ENCODE measurements at regions not wholly inside any gene's neighbourhood (a gene's known extent, or its start where the extent isn't known, plus 50 kb on each side); places are given as distances from the start of the nearest gene placed in this dataset.
"Not testable (repeated sequence)": the region's sequence is repeated elsewhere in the genome, so short reads cannot be mapped to it uniquely, and the experiment has no call there.

DNA sequence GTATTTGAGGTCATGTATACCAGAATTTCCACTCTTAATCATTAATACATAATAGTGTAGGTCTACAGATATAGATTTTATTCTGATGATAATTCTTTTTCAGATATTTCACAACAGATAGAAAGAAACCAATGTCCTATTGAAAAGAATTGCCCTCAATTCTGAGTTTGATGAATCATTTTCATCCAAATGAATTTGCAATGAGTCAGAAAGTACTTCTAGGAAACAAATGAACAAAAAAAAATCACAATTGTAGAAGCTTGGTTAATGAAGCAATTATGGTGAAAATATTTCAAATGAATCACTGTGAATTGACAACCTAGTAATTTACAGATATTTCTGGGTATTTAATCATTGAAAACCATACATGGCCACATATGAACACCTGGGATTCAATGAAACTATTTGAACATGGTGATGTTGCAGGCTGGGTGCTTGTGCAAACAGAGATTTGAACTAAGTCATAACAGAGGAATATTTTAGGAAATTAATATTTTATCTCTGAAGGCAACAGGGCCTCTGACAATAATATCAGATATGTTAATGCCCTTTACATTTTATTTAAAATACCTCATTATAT, 360.9 kb downstream of the SLITRK5 start:
- no peak for DNase-seq (ENCODE audit: low spot score)
- no peaks in the 10 kb centered on the region for H3K4me1 Mint-ChIP-seq (ENCODE audit: unreplicated experiment)
- H3K27me3 Mint-ChIP-seq (ENCODE audit: unreplicated experiment) = no peaks in the 10 kb centered on the region

DNA sequence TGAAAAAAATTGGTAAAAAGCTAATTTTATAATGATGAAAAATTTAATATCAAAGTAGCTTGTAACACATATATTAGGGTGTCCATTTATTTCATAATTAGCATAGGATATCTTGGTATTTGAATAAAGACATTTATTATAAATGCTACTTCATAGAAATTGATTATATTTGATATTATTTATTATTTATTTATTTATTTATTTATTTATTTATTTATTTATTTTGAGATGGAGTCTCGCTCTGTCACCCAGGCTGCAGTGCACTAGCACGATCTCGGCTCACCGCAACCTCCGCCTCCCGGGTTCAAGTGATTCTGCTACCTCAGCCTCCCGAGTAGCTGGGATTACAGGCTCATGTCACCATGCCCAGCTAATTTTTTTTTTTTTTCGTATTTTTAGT, 365.0 kb downstream of the SLITRK5 start:
- not testable (repeated sequence) for H3K27me3 Mint-ChIP-seq (ENCODE audit: unreplicated experiment); H3K9me3 Mint-ChIP-seq (ENCODE audit: unreplicated experiment); H3K4me1 Mint-ChIP-seq (ENCODE audit: unreplicated experiment); H3K36me3 Mint-ChIP-seq (ENCODE audit: low read depth, unreplicated experiment); H3K27ac Mint-ChIP-seq (ENCODE audit: unreplicated experiment); H3K4me3 Mint-ChIP-seq (ENCODE audit: unreplicated experiment); DNase-seq (ENCODE audit: low spot score)

More for the DNA sequence above, 360.9 kb downstream of the SLITRK5 start:
- TF ChIP-seq, protein P1, sequence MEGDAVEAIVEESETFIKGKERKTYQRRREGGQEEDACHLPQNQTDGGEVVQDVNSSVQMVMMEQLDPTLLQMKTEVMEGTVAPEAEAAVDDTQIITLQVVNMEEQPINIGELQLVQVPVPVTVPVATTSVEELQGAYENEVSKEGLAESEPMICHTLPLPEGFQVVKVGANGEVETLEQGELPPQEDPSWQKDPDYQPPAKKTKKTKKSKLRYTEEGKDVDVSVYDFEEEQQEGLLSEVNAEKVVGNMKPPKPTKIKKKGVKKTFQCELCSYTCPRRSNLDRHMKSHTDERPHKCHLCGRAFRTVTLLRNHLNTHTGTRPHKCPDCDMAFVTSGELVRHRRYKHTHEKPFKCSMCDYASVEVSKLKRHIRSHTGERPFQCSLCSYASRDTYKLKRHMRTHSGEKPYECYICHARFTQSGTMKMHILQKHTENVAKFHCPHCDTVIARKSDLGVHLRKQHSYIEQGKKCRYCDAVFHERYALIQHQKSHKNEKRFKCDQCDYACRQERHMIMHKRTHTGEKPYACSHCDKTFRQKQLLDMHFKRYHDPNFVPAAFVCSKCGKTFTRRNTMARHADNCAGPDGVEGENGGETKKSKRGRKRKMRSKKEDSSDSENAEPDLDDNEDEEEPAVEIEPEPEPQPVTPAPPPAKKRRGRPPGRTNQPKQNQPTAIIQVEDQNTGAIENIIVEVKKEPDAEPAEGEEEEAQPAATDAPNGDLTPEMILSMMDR (IDR thresholded peaks at IDR 0.05; ENCODE audit: unreplicated experiment) = no peak
- Mint-ChIP-seq H3K36me3 (ENCODE audit: low read depth, unreplicated experiment) (no peaks in the 10 kb centered on the region), H3K9me3 (ENCODE audit: unreplicated experiment) (no peaks in the 10 kb centered on the region), H3K27ac (ENCODE audit: unreplicated experiment) (no peak overlapping the region), H3K4me3 (ENCODE audit: unreplicated experiment) (no peak overlapping the region)

DNA sequence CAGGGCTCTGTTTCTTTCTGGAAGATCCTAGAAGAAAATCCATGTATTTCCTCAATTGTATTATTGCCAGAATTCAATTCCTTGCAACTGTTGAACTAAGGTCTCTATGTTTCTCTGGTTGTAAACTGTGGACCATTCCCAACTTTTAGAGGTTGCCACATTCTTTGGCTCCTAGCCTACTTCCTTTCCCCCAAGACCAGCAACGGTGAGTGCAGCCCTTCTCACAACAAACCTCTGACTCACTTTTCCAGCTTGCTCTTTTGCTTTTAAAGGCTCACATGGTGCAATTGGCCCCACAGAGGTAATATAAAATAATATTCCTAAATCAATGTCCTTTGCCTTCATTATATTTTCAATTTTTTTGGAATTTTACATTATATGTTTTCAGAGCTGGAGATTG, 371.3 kb downstream of the SLITRK5 start:
- Mint-ChIP-seq H3K4me1 (ENCODE audit: unreplicated experiment) (no peaks in the 10 kb centered on the region), H3K27me3 (ENCODE audit: unreplicated experiment) (no peaks in the 10 kb centered on the region), H3K36me3 (ENCODE audit: low read depth, unreplicated experiment) (no peaks in the 10 kb centered on the region), H3K9me3 (ENCODE audit: unreplicated experiment) (no peaks in the 10 kb centered on the region), H3K4me3 (ENCODE audit: unreplicated experiment) (no peak overlapping the region), H3K27ac (ENCODE audit: unreplicated experiment) (no peak overlapping the region)
- TF ChIP-seq, protein P1 (IDR thresholded peaks at IDR 0.05; ENCODE audit: unreplicated experiment) = no peak
- no peak for DNase-seq (ENCODE audit: low spot score)

DNA sequence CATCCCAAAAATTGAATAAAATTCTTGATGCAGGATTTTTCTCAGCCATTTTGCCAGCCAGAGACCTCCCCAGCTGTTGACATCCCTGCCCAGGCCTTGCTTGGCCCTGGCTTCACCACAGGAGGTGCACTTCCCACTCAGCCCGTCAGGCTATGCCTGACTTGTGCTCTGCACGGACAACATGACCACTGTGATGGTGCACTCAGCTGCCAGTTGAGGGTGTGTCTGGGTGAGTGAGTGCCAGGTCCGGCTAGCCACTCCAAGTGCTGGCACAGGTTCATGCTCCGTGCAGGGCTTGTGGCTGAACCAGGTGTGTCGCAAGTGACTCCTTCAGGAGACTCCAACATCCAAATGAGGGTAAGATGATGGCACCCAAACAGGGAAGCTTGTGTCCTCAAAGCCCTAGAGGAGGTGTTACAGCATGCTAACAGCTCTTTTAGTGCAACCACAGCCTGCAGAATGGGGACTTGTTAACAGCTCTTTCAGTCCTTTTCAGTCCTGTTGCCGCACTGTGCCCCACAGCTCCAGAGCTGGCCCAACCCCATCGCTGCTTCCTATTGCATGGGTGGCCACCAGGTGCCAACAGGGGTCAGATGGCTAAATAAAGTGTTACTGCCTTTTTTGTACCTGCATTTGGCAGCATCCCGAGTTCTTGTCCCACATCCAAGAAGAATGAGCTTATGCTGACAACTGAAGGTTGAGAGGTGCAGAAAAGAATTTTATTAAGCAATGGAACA, 380.7 kb downstream of the SLITRK5 start:
- no peak overlapping the region for H3K27ac Mint-ChIP-seq (ENCODE audit: unreplicated experiment)
- TF ChIP-seq, protein P1 (IDR thresholded peaks at IDR 0.05; ENCODE audit: unreplicated experiment) = no peak
- no peak overlapping the region for H3K4me3 Mint-ChIP-seq (ENCODE audit: unreplicated experiment)
- no peaks in the 10 kb centered on the region for H3K36me3 Mint-ChIP-seq (ENCODE audit: low read depth, unreplicated experiment)
- DNase-seq (ENCODE audit: low spot score) = no peak
- no peaks in the 10 kb centered on the region for H3K27me3 Mint-ChIP-seq (ENCODE audit: unreplicated experiment)
- no peaks in the 10 kb centered on the region for H3K9me3 Mint-ChIP-seq (ENCODE audit: unreplicated experiment)
- H3K4me1 Mint-ChIP-seq (ENCODE audit: unreplicated experiment) = no peaks in the 10 kb centered on the region

DNA sequence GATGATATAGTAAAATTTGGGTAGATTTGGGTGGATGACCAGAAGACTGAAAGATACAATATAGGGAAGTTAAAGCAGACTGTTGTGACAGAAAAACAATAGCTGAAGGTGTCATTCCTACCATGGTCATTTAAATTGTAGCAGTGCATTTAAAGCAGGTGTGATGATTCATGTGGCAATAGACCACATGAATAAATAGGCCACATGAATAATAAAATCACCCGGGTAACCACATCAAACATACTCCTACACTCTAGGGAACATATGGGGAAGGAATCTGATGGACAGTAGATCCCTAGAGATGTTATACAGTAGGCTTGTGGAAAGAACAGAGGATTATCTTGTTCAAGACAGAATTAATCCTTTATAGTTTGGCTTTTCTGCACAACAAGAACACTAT, 392.6 kb downstream of the SLITRK5 start:
- H3K36me3 Mint-ChIP-seq (ENCODE audit: low read depth, unreplicated experiment) = no peaks in the 10 kb centered on the region
- H3K27me3 Mint-ChIP-seq (ENCODE audit: unreplicated experiment) = no peaks in the 10 kb centered on the region
- H3K27ac Mint-ChIP-seq (ENCODE audit: unreplicated experiment) = no peak overlapping the region
- no peak for DNase-seq (ENCODE audit: low spot score)
- no peak overlapping the region for H3K4me3 Mint-ChIP-seq (ENCODE audit: unreplicated experiment)
- TF ChIP-seq, protein P1 (IDR thresholded peaks at IDR 0.05; ENCODE audit: unreplicated experiment) = no peak
- H3K9me3 Mint-ChIP-seq (ENCODE audit: unreplicated experiment) = no peaks in the 10 kb centered on the region
- H3K4me1 Mint-ChIP-seq (ENCODE audit: unreplicated experiment) = no peaks in the 10 kb centered on the region
